Lower lobe of right lung (tissue), 2 donors: ENCODE measurements at regions not wholly inside any gene's neighbourhood (a gene's known extent, or its start where the extent isn't known, plus 50 kb on each side); places are given as distances from the start of the nearest gene placed in this dataset.
"Not testable (repeated sequence)": the region's sequence is repeated elsewhere in the genome, so short reads cannot be mapped to it uniquely, and the experiment has no call there.

Experiments used
- ATAC-seq, 2 donors: fragments of 200-7000 bp; cut with Tn5 transposase; one replicate each; pipeline ENCODE4 v1.9.1; 2020 to 2022; ENCODE audit warnings: mild to moderate bottlenecking in 2 of 2, moderate library complexity in 2 of 2
- DNase-seq: peaks from one replicate; pipeline ENCODE4 v3.0.0-alpha.2; 2020
- H3K27ac ChIP-seq: fragments of 200-600 bp; one replicate; pipeline ENCODE4 v1.8.0; 2022
- H3K27me3 ChIP-seq: fragments of 200-600 bp; one replicate; pipeline ENCODE4 v1.8.0; 2022; ENCODE audit warnings: low read depth
- H3K36me3 ChIP-seq: fragments of 200-600 bp; one replicate; pipeline ENCODE4 v1.8.0; 2022; ENCODE audit warnings: mild to moderate bottlenecking
- H3K4me1 ChIP-seq: fragments of 200-600 bp; one replicate; pipeline ENCODE4 v1.8.0; 2022
- H3K4me3 ChIP-seq: fragments of 200-600 bp; one replicate; pipeline ENCODE4 v1.8.0; 2022; ENCODE audit warnings: mild to moderate bottlenecking
- H3K9me3 ChIP-seq: fragments of 200-600 bp; one replicate; pipeline ENCODE4 v1.8.0; 2022
- CTCF ChIP-seq: fragments of 200-600 bp; IDR thresholded peaks from one replicate; pipeline ENCODE4 v1.8.0; 2022; ENCODE audit warnings: antibody characterized with exemption, mild to moderate bottlenecking
- intact Hi-C: fragments of 100-400 bp; cut with DNase I; formaldehyde crosslinking; loops from one replicate; pipeline ENCODE4 v1.11.0; 2022
- donor health status: DM: no; HTN: yes; CAD: no; lungs with severe emphysema.

- TF ChIP-seq CTCF: no peak
- H3K36me3 ChIP-seq: no peaks in the 10 kb centered on the region
- no peaks in the 10 kb centered on the region for H3K9me3 ChIP-seq
- no peaks in the 10 kb centered on the region for H3K27me3 ChIP-seq
- H3K4me1 ChIP-seq: peaks cover 11% of the 10 kb centered on the region
- H3K27ac ChIP-seq: no peak overlapping the region
- H3K4me3 ChIP-seq: no peak overlapping the region
- intact Hi-C loops: no loop called here
- ATAC-seq: no peak
- no peak for DNase-seq
Measured at GRCh38 chr4:155582041-155582440, 84.6 kb upstream of the GUCY1A1 start.

DNA sequence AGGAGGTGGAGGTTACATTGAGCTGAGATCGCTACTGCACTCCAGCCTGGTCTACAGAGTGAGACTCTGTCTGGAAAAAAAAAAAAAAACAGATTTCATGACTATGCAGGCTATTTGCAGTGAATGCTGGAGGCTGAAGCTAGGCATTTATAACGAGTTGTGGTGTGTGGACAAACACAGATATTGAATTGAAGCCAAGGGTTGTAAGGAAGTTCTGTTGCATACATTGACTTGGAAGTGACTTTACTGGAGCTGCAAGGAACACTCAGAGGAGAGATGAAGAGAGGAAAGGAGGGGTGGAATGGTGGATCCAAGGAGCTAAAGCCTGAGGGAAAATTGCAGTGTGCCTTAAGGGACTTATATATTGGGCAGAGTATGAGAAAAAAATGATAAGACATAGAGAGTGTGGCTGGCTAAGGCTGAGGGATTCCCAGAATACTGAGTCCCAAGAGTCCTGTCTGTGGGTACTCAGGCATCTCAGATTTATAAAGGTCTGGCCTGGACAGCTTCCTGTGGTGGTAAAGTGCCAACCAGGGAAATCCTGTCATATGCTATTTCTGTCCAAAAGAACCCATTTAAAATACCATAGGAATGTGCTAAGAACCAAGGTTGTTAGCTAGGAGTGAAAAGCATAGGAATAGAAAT is 87.8 kb upstream of the GUCY1A1 start:
- DNase-seq (no peak), ATAC-seq (no peak)
- H3K4me3 ChIP-seq: no peak overlapping the region
- no peaks in the 10 kb centered on the region for H3K27me3 ChIP-seq
- no peaks in the 10 kb centered on the region for H3K9me3 ChIP-seq
- no peaks in the 10 kb centered on the region for H3K36me3 ChIP-seq
- peaks cover 11% of the 10 kb centered on the region for H3K4me1 ChIP-seq
- TF ChIP-seq CTCF: no peak
- intact Hi-C loops: no loop called here
- H3K27ac ChIP-seq: no peak overlapping the region

- no peak for ATAC-seq
- H3K9me3 ChIP-seq: no peaks in the 10 kb centered on the region
- TF ChIP-seq CTCF: no peak
- intact Hi-C loops: no loop called here
- H3K27me3 ChIP-seq: no peaks in the 10 kb centered on the region
- peaks cover 9% of the 10 kb centered on the region for H3K4me1 ChIP-seq
- no peak overlapping the region for H3K27ac ChIP-seq
- no peaks in the 10 kb centered on the region for H3K36me3 ChIP-seq
- H3K4me3 ChIP-seq: no peak overlapping the region
- DNase-seq: no peak
Measured at GRCh38 chr4:155578219-155578618, 88.4 kb upstream of the GUCY1A1 start.

DNA sequence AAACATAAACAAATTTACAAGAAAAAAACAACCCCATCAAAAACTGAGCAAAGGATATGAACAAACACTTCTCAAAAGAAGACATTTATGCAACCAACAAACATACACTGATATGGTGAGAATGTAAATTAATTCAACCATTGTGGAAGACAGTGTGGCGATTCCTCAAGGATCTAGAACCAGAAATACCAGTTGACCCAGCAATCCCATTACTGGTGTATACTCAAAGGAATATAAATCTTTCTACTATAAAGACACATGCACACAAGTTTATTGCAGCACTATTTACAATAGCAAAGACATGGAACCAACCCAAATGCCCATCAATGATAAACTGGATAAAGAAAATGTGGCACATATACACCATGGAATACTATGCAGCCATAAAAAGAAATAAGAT is 92.3 kb upstream of the GUCY1A1 start:
- ATAC-seq, H3K27me3 ChIP-seq, H3K4me1 ChIP-seq, H3K36me3 ChIP-seq, DNase-seq, H3K4me3 ChIP-seq, H3K9me3 ChIP-seq, intact Hi-C loops, H3K27ac ChIP-seq: not testable (repeated sequence)

GRCh38 chr4:155573126-155573525 is 93.5 kb upstream of the GUCY1A1 start:
- Histone ChIP-seq H3K9me3 (no peaks in the 10 kb centered on the region), H3K27ac (no peak overlapping the region), H3K4me3 (no peak overlapping the region), H3K36me3 (no peaks in the 10 kb centered on the region), H3K4me1 (no peaks in the 10 kb centered on the region), H3K27me3 (no peaks in the 10 kb centered on the region)
- intact Hi-C loops: no loop called here
- TF ChIP-seq CTCF: no peak
- ATAC-seq: no peak
- DNase-seq: no peak

DNA sequence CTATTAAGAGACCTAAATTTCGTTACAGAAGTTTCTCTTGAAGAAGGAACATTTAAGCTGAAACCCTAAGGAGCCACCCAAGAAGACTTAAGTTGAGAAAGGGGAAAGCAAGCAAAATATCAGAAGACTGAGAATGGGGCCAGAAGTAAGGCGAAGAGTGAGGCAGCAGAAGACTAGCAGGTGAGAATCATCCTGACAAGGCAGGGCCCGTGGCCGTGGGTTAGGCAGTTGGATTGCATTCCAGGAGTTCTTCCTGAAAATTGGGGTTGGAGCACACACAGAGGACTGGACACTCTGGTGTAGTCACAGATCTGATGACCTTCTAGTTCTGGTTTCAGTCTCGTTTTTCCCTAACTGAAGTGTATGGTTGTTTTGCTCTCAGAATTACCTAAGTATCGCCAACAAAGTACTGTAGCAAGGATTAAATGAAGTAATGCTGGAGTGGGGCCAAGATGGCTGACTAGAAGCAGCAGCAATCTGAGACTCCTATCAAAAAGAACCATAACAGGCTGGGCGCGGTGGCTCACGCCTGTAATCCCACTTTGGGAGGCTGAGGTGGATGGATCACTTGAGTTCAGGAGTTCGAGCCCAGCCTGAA is 94.4 kb upstream of the GUCY1A1 start:
- Histone ChIP-seq H3K36me3 (no peaks in the 10 kb centered on the region), H3K4me1 (no peaks in the 10 kb centered on the region), H3K9me3 (no peaks in the 10 kb centered on the region), H3K27me3 (no peaks in the 10 kb centered on the region), H3K4me3 (no peak overlapping the region), H3K27ac (no peak overlapping the region)
- no peak for DNase-seq
- intact Hi-C loops: no loop called here
- no peak for TF ChIP-seq CTCF
- ATAC-seq: no peak
